VCaP (cell line): ENCODE measurements at regions not wholly inside any gene's neighbourhood (a gene's known extent, or its start where the extent isn't known, plus 50 kb on each side); places are given as distances from the start of the nearest gene placed in this dataset.

Experiments
- H3K27ac ChIP-seq: fragments of 450-650 bp; 2 replicates; pipeline ENCODE4 v1.5.1; 2017
- CTCF ChIP-seq: fragments of 450-650 bp; conservative IDR thresholded peaks from 2 replicates; pipeline ENCODE4 v1.5.1; 2017; ENCODE audit warnings: mild to moderate bottlenecking, moderate library complexity

GRCh38 chr6:155582016-155582991 is 126.7 kb upstream of the NOX3 start:
- H3K27ac ChIP-seq: peak overlapping the region; percentile 20

GRCh38 chr6:155580904-155581303 is 125.3 kb upstream of the NOX3 start:
- peak; percentile 12; the same call in 1 of the 2 replicates for TF ChIP-seq CTCF
- H3K27ac ChIP-seq: no peak overlapping the region

More at GRCh38 chr6:155582016-155582991, 126.7 kb upstream of the NOX3 start:
- TF ChIP-seq CTCF: no peak

GRCh38 chr6:155578251-155578650 is 122.6 kb upstream of the NOX3 start:
- no peak for TF ChIP-seq CTCF
- no peak overlapping the region for H3K27ac ChIP-seq

- no peak overlapping the region for H3K27ac ChIP-seq
- TF ChIP-seq CTCF: no peak
Measured at GRCh38 chr6:155561966-155562364, 106.3 kb upstream of the NOX3 start.

- no peak overlapping the region for H3K27ac ChIP-seq
- no peak for TF ChIP-seq CTCF
Measured at GRCh38 chr6:155561257-155561965, 105.8 kb upstream of the NOX3 start.

GRCh38 chr6:155549928-155550327 is 94.3 kb upstream of the NOX3 start:
- TF ChIP-seq CTCF: no peak
- H3K27ac ChIP-seq: no peak overlapping the region
